Cardiac muscle cell (in vitro differentiated cells and primary cell): ENCODE measurements at regions not wholly inside any gene's neighbourhood (a gene's known extent, or its start where the extent isn't known, plus 50 kb on each side); places are given as distances from the start of the nearest gene placed in this dataset.
A peak's percentile ranks its signal among the peaks of the same experiment; 100 is the strongest.

Experiments used
- DNase-seq, 2 donors: peaks; one replicate each; pipeline versions ENCODE4 v3.0.0 to v3.0.0-alpha.2; 2010 to 2017; ENCODE audit warnings: low read depth in 1 of 2, low spot score in 1 of 2
- H3K27ac ChIP-seq: fragments of 200-600 bp; sonication (generic); 2 replicates; pipeline ENCODE4 v1.5.1; 2016
- H3K27me3 ChIP-seq: fragments of 200-600 bp; sonication (generic); 2 replicates; pipeline ENCODE4 v1.6.0; 2016; ENCODE audit warnings: control low read depth
- H3K36me3 ChIP-seq: fragments of 200-600 bp; sonication (generic); 2 replicates; pipeline ENCODE4 v1.5.1; 2016; ENCODE audit warnings: control low read depth
- H3K4me1 ChIP-seq: fragments of 200-600 bp; sonication (generic); 2 replicates; pipeline ENCODE4 v1.8.1; 2017; ENCODE audit warnings: low read depth, mild to moderate bottlenecking, mixed run types
- H3K4me3 ChIP-seq: fragments of 200-600 bp; sonication (generic); 2 replicates; pipeline ENCODE4 v1.5.1; 2016; ENCODE audit warnings: mild to moderate bottlenecking
- H3K9me3 ChIP-seq: fragments of 200-600 bp; sonication (generic); 2 replicates; pipeline ENCODE4 v1.5.1; 2017; ENCODE audit warnings: low read depth, mild to moderate bottlenecking, control low read depth
- TF ChIP-seq, protein P1 (sequence below): IDR thresholded peaks from 2 replicates; pipeline ENCODE4 v1.5.1; 2012; ENCODE audit warnings: low read depth, mild to moderate bottlenecking, low read length

DNA sequence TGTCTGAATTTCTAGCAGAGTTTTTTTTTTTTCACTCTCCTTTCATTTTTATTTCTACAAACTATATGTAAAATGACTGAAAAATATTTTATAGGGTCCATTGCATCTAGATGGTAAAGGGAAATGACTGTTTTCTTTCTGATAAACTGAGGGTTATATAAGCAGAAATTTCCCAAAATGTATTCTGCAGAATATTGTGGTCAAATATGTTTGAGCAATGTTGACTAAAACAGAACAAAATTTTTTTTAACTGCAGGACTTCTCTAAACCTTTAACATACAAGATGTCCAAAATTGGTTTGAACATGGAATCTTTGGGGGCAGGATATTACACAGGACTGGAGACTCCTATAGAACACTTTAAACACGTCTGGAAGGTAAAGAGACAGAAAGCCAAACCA, 190.5 kb downstream of the TOMM20 start:
- DNase-seq: no peak
- Histone ChIP-seq H3K36me3 (no peaks in the 10 kb centered on the region), H3K4me3 (no peak overlapping the region), H3K27me3 (no peaks in the 10 kb centered on the region), H3K4me1 (no peaks in the 10 kb centered on the region), H3K9me3 (no peaks in the 10 kb centered on the region), H3K27ac (no peak overlapping the region)
- TF ChIP-seq, protein P1, sequence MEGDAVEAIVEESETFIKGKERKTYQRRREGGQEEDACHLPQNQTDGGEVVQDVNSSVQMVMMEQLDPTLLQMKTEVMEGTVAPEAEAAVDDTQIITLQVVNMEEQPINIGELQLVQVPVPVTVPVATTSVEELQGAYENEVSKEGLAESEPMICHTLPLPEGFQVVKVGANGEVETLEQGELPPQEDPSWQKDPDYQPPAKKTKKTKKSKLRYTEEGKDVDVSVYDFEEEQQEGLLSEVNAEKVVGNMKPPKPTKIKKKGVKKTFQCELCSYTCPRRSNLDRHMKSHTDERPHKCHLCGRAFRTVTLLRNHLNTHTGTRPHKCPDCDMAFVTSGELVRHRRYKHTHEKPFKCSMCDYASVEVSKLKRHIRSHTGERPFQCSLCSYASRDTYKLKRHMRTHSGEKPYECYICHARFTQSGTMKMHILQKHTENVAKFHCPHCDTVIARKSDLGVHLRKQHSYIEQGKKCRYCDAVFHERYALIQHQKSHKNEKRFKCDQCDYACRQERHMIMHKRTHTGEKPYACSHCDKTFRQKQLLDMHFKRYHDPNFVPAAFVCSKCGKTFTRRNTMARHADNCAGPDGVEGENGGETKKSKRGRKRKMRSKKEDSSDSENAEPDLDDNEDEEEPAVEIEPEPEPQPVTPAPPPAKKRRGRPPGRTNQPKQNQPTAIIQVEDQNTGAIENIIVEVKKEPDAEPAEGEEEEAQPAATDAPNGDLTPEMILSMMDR: no peak

DNA sequence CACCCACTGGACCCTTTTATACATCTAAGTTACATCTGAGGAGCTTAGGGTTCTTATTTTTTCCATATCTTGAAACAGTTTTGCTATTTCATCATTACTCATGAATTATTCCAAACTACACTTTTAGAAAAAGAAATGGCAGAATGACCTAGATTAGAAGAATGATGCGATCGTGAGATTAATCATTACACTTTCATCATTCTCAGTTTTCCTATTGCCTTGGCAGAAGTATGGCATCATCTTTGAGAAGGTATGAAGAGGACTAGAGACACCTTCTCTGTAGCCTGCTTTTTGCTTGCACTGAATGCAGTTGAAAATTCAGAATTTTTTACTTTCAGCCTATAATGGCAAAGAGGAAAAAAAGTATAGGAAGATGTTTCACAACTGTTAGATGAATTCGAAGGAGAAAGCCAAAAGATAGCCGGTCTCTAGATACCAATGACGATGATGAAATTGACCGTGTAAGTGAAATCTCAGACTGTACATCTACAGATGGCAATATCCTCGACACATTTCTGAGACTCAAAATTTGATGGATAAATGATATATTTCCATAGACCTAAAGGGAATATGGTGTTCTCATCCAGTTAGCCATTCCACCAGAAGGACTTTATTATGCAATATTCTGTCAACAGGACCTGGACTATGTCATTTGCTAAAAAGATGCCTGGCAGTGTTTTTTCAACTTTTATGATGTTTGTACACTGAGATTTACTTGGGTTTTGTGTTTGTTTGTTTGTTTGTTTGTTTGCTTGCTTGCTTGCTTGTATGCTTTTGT, 191.8 kb downstream of the TOMM20 start:
- Histone ChIP-seq H3K27ac (no peak overlapping the region), H3K27me3 (no peaks in the 10 kb centered on the region), H3K4me1 (no peaks in the 10 kb centered on the region), H3K4me3 (no peak overlapping the region), H3K9me3 (no peaks in the 10 kb centered on the region), H3K36me3 (no peaks in the 10 kb centered on the region)
- TF ChIP-seq, protein P1: no peak
- DNase-seq: peak in 1 of 2 donors; percentile 47

DNA sequence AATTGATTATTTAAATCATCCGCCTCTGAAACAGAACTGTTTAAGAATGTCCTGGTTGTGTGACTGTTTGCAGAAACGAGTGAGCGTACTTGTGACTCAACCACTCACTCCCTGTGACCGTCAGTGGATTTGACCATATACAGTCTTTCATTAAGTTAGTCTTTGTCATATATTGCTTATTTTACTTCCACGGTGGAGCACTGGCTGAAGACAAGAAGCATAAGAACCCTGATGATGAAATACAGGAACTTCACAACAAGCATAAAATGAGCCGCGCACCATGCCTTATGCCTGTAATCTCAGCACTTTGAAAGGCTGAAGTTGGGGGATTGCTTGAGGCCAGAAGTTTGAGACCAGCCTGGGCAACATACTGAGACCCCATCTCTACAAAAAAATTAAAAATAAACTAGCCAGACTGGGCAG, 194.0 kb downstream of the TOMM20 start:
- no peak overlapping the region for H3K27ac ChIP-seq
- H3K4me3 ChIP-seq: no peak overlapping the region
- no peaks in the 10 kb centered on the region for H3K9me3 ChIP-seq
- TF ChIP-seq, protein P1: no peak
- peak in 1 of 2 donors; percentile 62 for DNase-seq
- no peaks in the 10 kb centered on the region for H3K27me3 ChIP-seq
- H3K36me3 ChIP-seq: no peaks in the 10 kb centered on the region
- no peaks in the 10 kb centered on the region for H3K4me1 ChIP-seq

DNA sequence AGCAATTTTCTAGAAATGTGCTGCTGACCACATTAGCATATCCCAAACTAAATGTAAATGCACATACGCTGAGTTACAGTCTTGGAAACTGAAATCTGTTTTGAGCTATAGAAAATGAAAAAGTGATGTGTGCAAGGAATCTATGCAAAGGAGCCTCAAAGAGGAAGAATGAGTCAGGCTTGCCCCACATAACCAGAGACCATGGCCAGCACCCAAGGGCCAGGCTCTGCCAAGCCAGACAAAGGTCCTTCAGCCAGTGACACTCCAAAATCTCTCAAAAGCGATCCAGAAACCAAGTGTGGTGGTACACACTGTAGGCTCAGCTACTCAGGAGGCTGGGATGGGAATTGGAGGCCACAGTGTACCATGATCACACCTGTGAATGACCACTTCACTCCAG, 195.2 kb downstream of the TOMM20 start:
- TF ChIP-seq, protein P1: no peak
- no peaks in the 10 kb centered on the region for H3K27me3 ChIP-seq
- no peak overlapping the region for H3K27ac ChIP-seq
- H3K4me1 ChIP-seq: no peaks in the 10 kb centered on the region
- H3K36me3 ChIP-seq: no peaks in the 10 kb centered on the region
- H3K4me3 ChIP-seq: no peak overlapping the region
- peak in 1 of 2 donors; percentile 70 for DNase-seq
- H3K9me3 ChIP-seq: no peaks in the 10 kb centered on the region

DNA sequence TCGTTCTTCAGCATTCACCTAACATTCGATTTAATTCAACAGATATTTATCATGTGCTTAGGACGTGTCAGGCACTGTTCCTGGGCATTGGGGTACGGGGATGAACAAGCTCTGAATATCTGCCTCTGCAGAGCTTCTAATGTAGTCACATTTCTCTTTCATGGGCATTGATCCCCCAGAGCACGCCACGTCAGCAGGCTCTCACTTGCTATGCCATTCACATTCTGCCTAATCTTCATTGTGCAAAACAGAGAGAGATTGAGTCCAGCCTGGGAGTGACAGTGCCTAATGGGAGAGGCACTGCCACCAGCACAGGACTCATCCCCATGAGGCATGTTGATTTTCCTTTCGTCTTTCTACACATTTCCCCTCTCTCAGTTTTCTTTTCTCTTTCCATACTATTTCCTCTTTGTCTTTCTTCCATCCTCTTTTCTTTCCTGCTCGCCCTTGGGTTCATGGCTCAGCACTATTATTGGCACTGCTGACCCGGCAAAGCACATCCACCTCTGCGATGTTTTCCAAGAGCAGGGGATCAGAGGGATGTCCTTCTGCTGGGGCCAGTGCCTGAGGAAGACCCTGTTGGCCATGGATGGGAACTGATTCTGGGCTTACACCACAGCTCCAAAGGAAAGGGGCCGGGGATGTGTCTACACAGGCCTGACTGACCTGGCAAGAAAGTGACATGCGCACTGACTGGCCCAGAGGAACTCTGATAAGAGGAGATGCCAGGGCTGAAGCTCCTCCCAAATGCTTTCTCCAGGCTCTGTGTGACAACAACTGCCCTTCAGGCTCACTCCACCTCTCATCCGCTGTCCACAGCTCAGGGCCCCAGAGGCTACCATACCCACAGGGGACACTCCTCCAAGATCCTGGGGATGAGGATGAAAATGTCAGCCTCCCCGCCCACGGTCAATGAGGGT, 195.9 kb downstream of the TOMM20 start:
- TF ChIP-seq, protein P1: no peak
- no peaks in the 10 kb centered on the region for H3K27me3 ChIP-seq
- no peaks in the 10 kb centered on the region for H3K9me3 ChIP-seq
- H3K4me3 ChIP-seq: no peak overlapping the region
- no peak overlapping the region for H3K27ac ChIP-seq
- no peaks in the 10 kb centered on the region for H3K36me3 ChIP-seq
- H3K4me1 ChIP-seq: no peaks in the 10 kb centered on the region
- no peak for DNase-seq
